Lower leg skin (tissue), 3 donors: ENCODE measurements at regions not wholly inside any gene's neighbourhood (a gene's known extent, or its start where the extent isn't known, plus 50 kb on each side); places are given as distances from the start of the nearest gene placed in this dataset.

ENCODE experiments used
- POLR2A ChIP-seq, 2 donors: fragments of 450-650 bp; IDR thresholded peaks; one replicate each; pipeline ENCODE4 v1.6.1; 2016 to 2017; ENCODE audit warnings: antibody characterized with exemption in 2 of 2, mild to moderate bottlenecking in 1 of 2, moderate library complexity in 1 of 2
- TF ChIP-seq, protein P1 (sequence below), 3 donors: fragments of 450-650 bp; IDR thresholded peaks; one replicate each; pipeline ENCODE4 v1.5.1; 2016; ENCODE audit warnings: antibody characterized with exemption in 3 of 3, mild to moderate bottlenecking in 3 of 3, moderate library complexity in 2 of 3

- TF ChIP-seq, protein P1, sequence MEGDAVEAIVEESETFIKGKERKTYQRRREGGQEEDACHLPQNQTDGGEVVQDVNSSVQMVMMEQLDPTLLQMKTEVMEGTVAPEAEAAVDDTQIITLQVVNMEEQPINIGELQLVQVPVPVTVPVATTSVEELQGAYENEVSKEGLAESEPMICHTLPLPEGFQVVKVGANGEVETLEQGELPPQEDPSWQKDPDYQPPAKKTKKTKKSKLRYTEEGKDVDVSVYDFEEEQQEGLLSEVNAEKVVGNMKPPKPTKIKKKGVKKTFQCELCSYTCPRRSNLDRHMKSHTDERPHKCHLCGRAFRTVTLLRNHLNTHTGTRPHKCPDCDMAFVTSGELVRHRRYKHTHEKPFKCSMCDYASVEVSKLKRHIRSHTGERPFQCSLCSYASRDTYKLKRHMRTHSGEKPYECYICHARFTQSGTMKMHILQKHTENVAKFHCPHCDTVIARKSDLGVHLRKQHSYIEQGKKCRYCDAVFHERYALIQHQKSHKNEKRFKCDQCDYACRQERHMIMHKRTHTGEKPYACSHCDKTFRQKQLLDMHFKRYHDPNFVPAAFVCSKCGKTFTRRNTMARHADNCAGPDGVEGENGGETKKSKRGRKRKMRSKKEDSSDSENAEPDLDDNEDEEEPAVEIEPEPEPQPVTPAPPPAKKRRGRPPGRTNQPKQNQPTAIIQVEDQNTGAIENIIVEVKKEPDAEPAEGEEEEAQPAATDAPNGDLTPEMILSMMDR (IDR thresholded peaks at IDR 0.05) = no peak
- TF ChIP-seq POLR2A (IDR thresholded peaks at IDR 0.05) = no peak
Observed at GRCh38 chr10:54880996-54881395, 80.0 kb upstream of the PCDH15 start.
